HG03095 (cell line): ENCODE measurements at regions not wholly inside any gene's neighbourhood (a gene's known extent, or its start where the extent isn't known, plus 50 kb on each side); places are given as distances from the start of the nearest gene placed in this dataset.

Source experiments
- ATAC-seq: cut with Tn5 transposase; IDR thresholded peaks from one replicate; pipeline ENCODE4 v1.9.1; 2021; ENCODE audit warnings: moderate library complexity; ENCODE audit not compliant: unreplicated experiment

DNA sequence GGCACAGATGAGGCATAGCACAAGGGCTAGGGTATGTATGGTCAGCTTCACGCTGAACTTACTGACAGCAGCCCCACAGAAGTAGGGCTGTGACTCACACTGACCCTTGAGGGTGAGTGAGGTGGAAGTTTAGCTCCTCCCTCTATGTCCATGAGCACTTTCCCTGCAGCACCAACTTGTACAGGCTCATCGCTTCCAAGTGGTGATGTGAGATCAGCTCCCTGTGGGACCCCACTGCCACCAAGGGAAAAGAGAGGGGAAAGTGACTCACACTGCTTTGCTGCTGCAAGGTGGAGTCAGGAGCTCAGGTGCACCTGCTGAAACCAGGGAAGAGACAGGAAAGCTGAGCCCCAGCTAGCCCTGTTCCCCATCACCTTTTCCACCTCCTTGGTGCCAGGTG is 91.5 kb downstream of the TEX51 start:
- no peak for ATAC-seq

DNA sequence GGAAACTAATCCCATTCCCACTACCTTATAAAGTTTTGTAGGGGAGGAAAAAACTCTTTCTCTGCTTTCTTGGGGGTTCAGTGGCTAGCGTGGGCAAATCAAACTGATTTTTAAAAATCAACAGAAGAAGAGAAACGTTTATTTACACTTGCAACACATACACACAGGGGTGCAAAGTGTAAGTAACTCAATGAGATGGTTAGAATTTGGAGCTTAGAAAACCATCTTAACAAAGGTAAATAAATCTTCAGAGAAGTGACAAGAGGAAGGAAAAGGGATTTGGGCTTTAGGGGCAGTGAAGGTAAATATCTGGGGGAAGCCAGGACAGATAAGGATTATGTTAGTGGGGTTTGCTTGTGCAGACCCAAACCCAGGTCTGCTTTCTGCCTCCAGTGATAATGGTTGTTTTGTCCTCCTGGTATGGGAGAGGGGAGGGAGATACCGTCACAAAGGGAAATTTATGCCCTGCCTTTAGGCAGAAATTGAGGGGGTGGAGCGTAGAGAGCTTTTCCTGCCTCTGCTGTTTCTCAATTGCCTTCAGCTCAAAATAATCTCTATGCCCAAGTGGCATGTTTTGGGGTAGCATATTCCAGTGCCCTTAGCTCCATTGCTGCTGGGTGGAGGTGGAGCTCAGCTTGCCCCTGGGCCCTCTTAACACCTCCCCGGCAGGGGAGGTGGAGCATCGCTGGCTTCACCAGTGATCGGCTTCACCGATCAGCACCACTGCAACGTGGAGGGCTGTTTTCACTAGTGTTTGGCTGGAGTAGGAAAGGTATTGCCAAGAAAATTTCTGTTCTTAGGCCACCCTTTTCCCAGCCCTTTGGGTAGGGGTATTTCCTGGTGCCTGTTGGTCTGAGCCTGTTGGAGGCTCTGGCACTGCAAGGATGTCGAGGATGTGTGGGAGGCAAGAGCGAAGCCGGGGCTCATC is 92.2 kb downstream of the TEX51 start:
- no peak for ATAC-seq

DNA sequence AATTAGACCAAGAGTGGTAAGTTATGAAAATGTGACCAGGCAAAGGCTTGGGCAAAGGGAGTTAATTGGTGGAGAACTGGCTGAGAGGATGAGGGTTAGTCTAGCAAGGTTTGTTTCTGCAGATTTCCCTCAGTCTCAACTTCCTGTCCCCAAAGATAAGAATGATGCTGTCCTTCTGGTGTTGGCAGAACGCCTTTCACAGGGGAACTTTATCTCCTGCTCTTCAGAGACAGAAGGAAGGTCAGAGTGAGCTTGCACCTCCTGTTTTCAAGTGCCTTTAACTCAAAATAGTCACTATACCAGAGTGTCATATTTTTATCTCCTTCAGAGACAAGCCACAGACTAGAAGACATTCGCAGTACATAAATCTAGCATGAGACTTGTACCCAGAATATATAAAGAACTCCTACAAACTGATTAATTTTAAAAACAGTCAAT is 95.7 kb downstream of the TEX51 start:
- ATAC-seq, result no peak

- no peak for ATAC-seq
These were observed 97.1 kb downstream of the TEX51 start for GRCh38 chr2:126995621-126996377.

GRCh38 chr2:126996378-126996699 is 97.6 kb downstream of the TEX51 start:
- ATAC-seq, result no peak
